Esophagus squamous epithelium (tissue), 4 donors: ENCODE measurements at regions not wholly inside any gene's neighbourhood (a gene's known extent, or its start where the extent isn't known, plus 50 kb on each side); places are given as distances from the start of the nearest gene placed in this dataset.

Experiments
- POLR2A ChIP-seq, 4 donors: fragments of 450-650 bp; IDR thresholded peaks; one replicate each; pipeline ENCODE4 v1.6.1; 2017; ENCODE audit warnings: antibody characterized with exemption in 4 of 4, mild to moderate bottlenecking in 4 of 4, moderate library complexity in 3 of 4
- TF ChIP-seq, protein P1 (sequence below), 6 experiments: fragments of 450-650 bp in 4 of 6; fragments of 200-600 bp in 2 of 6; sonication (generic) in 2 of 6; IDR thresholded peaks; one replicate each; pipeline ENCODE4 v1.5.1; 2016 to 2019; ENCODE audit warnings: antibody characterized with exemption in 6 of 6, mild to moderate bottlenecking in 4 of 6, moderate library complexity in 4 of 6

DNA sequence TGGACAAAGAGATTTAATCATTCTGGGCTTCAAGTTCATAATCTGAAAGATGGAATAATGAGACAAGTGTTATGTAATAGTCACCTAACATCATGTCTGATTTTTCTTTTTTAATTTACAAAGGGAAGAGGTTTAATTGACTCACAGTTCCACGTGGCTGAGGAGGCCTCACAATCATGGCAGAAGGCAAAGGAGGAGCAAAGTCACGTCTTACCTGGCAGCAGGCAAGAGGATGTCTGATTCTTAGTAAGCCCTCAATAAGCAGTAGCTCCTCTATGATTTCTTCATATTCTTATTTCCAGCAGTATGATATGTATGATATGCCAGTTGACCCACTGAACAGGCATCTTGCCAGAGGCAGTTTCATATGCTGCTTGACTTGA lies 152.7 kb downstream of the S1PR1 start:
- TF ChIP-seq POLR2A (IDR thresholded peaks at IDR 0.05) = no peak
- TF ChIP-seq, protein P1, sequence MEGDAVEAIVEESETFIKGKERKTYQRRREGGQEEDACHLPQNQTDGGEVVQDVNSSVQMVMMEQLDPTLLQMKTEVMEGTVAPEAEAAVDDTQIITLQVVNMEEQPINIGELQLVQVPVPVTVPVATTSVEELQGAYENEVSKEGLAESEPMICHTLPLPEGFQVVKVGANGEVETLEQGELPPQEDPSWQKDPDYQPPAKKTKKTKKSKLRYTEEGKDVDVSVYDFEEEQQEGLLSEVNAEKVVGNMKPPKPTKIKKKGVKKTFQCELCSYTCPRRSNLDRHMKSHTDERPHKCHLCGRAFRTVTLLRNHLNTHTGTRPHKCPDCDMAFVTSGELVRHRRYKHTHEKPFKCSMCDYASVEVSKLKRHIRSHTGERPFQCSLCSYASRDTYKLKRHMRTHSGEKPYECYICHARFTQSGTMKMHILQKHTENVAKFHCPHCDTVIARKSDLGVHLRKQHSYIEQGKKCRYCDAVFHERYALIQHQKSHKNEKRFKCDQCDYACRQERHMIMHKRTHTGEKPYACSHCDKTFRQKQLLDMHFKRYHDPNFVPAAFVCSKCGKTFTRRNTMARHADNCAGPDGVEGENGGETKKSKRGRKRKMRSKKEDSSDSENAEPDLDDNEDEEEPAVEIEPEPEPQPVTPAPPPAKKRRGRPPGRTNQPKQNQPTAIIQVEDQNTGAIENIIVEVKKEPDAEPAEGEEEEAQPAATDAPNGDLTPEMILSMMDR (IDR thresholded peaks at IDR 0.05) = no peak
